ENCODE measurements at regions not wholly inside any gene's neighbourhood (a gene's known extent, or its start where the extent isn't known, plus 50 kb on each side); places are given as distances from the start of the nearest gene placed in this dataset.

DNA sequence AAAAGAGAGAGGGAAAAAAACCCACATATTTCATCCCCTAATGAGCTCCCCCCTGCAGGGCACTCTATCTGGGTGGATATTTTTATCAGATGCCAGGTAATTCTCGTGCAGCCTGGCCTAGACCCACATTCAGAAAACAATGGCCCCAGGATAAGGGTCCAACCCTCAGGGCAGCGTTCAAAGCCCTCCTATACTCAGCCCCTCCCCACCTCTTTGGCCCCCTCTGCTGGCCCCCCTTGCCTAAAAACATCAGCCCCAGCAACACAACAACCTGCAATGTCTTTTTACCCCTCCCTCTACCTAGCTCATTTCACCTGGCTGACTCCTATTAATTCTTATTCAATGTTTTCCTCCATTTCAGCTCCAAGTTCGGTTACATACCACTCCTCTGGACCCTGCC lies 145.4 kb upstream of the MED14 start:
- Histone ChIP-seq H3K36me3 (no peaks in the 10 kb centered on the region), H3K27me3 (peaks cover 0 to 3% (median 0%) of the 10 kb centered on the region in 4 donors), H3K9me3 (no peaks in the 10 kb centered on the region), H3K27ac (no peak overlapping the region), H3K4me1 (no peaks in the 10 kb centered on the region), H3K4me3 (no peak overlapping the region)
- 71 to 77% methylated on average over 3 of the region's 3 CpGs for WGBS, 2 donors
- no peak for TF ChIP-seq POLR2AphosphoS5 (IDR thresholded peaks at IDR 0.05)
- no peak for ATAC-seq (ENCODE audit: low FRiP score in 2 of 2)
- DNase-seq = no peak

DNA sequence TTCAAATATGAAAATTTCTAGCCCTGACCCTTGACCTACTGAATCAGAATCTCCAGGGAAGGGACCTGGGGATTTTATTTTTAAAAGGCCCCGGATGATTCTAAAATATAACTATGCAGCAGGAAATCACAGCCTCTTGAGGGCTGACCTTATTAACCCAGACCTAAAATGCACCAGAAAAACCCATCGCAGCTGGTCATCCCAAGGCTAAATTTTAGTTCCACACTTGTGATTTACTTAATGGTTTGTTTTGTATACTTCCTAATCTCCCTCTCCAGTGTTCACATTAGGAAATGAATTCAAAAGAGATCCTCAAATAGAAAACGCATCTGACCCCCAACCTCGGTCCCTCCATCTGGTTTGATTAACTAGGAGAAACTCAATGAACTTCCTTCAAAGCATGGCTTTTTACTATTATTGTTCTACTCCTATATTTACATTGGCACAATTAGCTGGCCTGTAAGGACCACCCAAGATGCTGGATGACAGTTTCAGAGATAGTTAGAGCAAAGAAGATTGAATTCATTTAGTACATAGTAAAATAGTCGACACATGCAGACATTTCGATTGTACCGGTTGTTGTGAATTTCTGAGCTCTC lies 147.8 kb upstream of the MED14 start:
- Histone ChIP-seq H3K4me1 (no peaks in the 10 kb centered on the region), H3K9me3 (no peaks in the 10 kb centered on the region), H3K27me3 (peaks cover 0 to 3% (median 0%) of the 10 kb centered on the region in 4 donors), H3K36me3 (no peaks in the 10 kb centered on the region), H3K27ac (no peak overlapping the region), H3K4me3 (no peak overlapping the region)
- ATAC-seq (ENCODE audit: low FRiP score in 2 of 2) = no peak
- DNase-seq = no peak
- TF ChIP-seq POLR2A (IDR thresholded peaks at IDR 0.05) = no peak
- no peak for TF ChIP-seq EP300 (IDR thresholded peaks at IDR 0.05)
- TF ChIP-seq POLR2AphosphoS5 (IDR thresholded peaks at IDR 0.05) = no peak
- TF ChIP-seq, protein P1, sequence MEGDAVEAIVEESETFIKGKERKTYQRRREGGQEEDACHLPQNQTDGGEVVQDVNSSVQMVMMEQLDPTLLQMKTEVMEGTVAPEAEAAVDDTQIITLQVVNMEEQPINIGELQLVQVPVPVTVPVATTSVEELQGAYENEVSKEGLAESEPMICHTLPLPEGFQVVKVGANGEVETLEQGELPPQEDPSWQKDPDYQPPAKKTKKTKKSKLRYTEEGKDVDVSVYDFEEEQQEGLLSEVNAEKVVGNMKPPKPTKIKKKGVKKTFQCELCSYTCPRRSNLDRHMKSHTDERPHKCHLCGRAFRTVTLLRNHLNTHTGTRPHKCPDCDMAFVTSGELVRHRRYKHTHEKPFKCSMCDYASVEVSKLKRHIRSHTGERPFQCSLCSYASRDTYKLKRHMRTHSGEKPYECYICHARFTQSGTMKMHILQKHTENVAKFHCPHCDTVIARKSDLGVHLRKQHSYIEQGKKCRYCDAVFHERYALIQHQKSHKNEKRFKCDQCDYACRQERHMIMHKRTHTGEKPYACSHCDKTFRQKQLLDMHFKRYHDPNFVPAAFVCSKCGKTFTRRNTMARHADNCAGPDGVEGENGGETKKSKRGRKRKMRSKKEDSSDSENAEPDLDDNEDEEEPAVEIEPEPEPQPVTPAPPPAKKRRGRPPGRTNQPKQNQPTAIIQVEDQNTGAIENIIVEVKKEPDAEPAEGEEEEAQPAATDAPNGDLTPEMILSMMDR (IDR thresholded peaks at IDR 0.05) = no peak
- 80 to 88% methylated on average over 5 to 7 of the region's 7 CpGs for WGBS, 2 donors

DNA sequence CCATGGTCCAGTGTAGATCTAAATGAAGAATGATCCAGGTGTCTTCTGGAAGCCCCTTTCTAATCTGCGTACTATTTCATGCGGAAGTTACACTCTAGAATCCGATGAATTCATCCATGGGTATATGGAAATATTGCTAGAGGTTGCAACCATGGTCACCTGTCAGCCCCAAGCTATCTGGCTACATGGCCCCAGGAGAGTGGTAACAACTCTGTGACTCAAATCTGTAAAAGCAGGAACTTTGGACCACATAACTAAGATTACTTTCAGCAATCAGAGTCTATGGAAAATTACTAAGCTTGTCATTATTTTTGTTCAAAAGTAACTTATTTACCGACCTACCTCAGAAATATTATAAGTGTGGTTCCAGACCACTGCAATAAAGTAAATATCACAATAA lies 150.6 kb upstream of the MED14 start:
- DNase-seq (no peak), ATAC-seq (ENCODE audit: low FRiP score in 2 of 2) (no peak)
- Histone ChIP-seq H3K27me3 (peaks cover 0 to 3% (median 0%) of the 10 kb centered on the region in 4 donors), H3K36me3 (no peaks in the 10 kb centered on the region), H3K4me3 (no peak overlapping the region), H3K4me1 (no peaks in the 10 kb centered on the region), H3K27ac (no peak overlapping the region), H3K9me3 (no peaks in the 10 kb centered on the region)
- 96% methylated on average over 4 of the region's 4 CpGs for WGBS, 2 donors
- TF ChIP-seq POLR2A (IDR thresholded peaks at IDR 0.05) (no peak), POLR2AphosphoS5 (IDR thresholded peaks at IDR 0.05) (no peak), EP300 (IDR thresholded peaks at IDR 0.05) (no peak)
- TF ChIP-seq, protein P1 (IDR thresholded peaks at IDR 0.05) = no peak

DNA sequence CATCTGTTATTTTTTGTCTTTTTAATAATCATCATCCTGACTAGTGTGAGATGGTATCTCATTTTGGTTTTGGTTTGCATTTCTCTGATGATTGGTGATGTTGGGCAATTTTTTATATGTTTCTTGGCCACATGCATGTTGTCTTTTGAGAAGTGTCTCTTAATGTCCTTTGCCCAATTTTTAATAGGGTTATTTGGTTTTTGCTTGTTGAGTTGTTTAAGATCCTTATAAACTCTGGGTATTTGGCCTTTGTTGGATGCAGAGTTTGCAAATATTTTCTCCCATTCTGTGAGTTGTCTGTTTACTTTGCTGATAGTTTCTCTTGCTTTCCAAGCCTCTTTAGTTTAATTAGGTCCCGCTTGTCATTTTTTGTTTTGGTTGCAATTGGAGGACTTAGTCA lies 152.1 kb upstream of the MED14 start:
- no peak overlapping the region for H3K4me3 ChIP-seq
- no peak for DNase-seq
- 83 to 100% methylated on average over 1 of the region's 1 CpG for WGBS, 2 donors
- no peak for ATAC-seq (ENCODE audit: low FRiP score in 2 of 2)
- no peaks in the 10 kb centered on the region for H3K36me3 ChIP-seq
- H3K9me3 ChIP-seq = peaks cover 0 to 5% (median 0%) of the 10 kb centered on the region in 4 donors
- H3K4me1 ChIP-seq = no peaks in the 10 kb centered on the region
- H3K27ac ChIP-seq = no peak overlapping the region
- TF ChIP-seq, protein P1 (IDR thresholded peaks at IDR 0.05) = no peak
- TF ChIP-seq EP300 (IDR thresholded peaks at IDR 0.05) = no peak
- TF ChIP-seq POLR2AphosphoS5 (IDR thresholded peaks at IDR 0.05) = no peak
- TF ChIP-seq POLR2A (IDR thresholded peaks at IDR 0.05) = no peak
- H3K27me3 ChIP-seq = no peaks in the 10 kb centered on the region

DNA sequence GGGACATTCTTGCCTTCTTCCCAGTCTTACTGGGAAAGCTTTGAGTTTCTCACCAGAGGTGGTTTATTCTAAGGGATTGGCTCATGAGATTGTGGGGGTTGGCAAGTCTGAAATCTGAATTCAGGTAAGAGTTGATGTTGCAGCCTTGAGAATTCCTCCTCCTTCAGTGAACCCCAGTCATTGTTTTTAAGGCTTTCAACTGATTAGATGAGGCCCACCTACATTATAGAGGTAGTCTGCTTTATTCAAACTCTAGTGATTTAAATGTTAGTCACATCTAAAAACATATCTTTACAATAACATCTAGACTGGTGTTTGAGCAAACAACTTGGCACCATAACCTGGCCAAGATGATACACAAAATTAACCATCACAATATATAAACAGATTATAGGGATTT lies 156.5 kb upstream of the MED14 start:
- Histone ChIP-seq H3K4me3 (no peak overlapping the region), H3K4me1 (no peaks in the 10 kb centered on the region), H3K36me3 (no peaks in the 10 kb centered on the region), H3K27me3 (no peaks in the 10 kb centered on the region), H3K27ac (no peak overlapping the region), H3K9me3 (peaks cover 0 to 5% (median 0%) of the 10 kb centered on the region in 4 donors)
- DNase-seq (no peak), ATAC-seq (ENCODE audit: low FRiP score in 2 of 2) (no peak)
- TF ChIP-seq POLR2AphosphoS5 (IDR thresholded peaks at IDR 0.05) = no peak

DNA sequence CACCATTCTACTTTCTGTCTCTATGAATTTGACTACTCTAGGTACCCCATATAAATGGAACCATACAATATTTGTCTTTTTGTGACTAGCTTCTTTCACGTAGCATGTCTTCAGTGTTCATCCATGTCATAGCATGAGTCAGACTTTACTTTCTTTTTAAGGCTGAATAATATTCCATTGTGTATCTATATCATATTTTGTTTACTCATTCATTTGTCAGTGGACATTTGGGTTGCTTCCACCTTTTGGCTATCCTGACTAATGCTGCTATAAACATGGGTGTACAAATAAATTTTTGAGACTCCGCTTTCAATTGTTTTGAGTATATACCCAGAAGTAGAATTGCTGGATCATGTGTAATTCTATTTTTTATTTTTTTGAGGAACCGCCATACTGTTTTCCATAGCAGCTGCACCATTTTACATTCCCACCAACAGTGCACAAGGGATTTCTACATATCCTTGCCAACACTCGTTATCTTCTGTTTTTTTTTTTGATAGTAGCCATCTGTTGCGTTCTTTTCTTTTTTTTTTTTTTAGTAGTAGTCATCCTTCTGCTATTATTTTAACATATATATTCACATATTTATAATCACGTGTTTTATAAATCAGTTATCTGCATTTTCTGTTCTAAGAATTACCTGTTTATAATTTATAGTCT lies 158.0 kb upstream of the MED14 start:
- DNase-seq = no peak

More for the DNA sequence above, 158.0 kb upstream of the MED14 start:
- ATAC-seq (ENCODE audit: low FRiP score in 2 of 2) = no peak
- Histone ChIP-seq H3K36me3 (no peaks in the 10 kb centered on the region), H3K27ac (no peak overlapping the region), H3K27me3 (no peaks in the 10 kb centered on the region), H3K4me1 (no peaks in the 10 kb centered on the region), H3K4me3 (no peak overlapping the region), H3K9me3 (peaks cover 0 to 5% (median 0%) of the 10 kb centered on the region in 4 donors)
- 80 to 90% methylated on average over 6 of the region's 6 CpGs for WGBS, 2 donors
- TF ChIP-seq POLR2AphosphoS5 (IDR thresholded peaks at IDR 0.05) (no peak), EP300 (IDR thresholded peaks at IDR 0.05) (no peak), POLR2A (IDR thresholded peaks at IDR 0.05) (no peak)
- TF ChIP-seq, protein P1 (IDR thresholded peaks at IDR 0.05) = no peak

Data from upper lobe of left lung (tissue), 6 donors.